Skin epidermis (tissue), 12 donors: ENCODE measurements at regions not wholly inside any gene's neighbourhood (a gene's known extent, or its start where the extent isn't known, plus 50 kb on each side); places are given as distances from the start of the nearest gene placed in this dataset.
A peak's percentile ranks its signal among the peaks of the same experiment; 100 is the strongest.
"Not testable (repeated sequence)": the region's sequence is repeated elsewhere in the genome, so short reads cannot be mapped to it uniquely, and the experiment has no call there.

Experiments used
- H3K27ac ChIP-seq, 21 experiments: fragments of 200-600 bp; sonication (generic) in 11 of 21; one replicate each; pipeline ENCODE4 v1.5.0; 2020; ENCODE audit warnings: mild to moderate bottlenecking in 3 of 21, inconsistent platforms in 2 of 21, moderate library complexity in 2 of 21
- H3K4me3 ChIP-seq, 7 experiments: fragments of 200-600 bp; sonication (generic) in 2 of 7; one replicate each; pipeline ENCODE4 v1.5.0; 2020; ENCODE audit warnings: inconsistent platforms in 2 of 7, mild to moderate bottlenecking in 2 of 7, moderate library complexity in 1 of 7

DNA sequence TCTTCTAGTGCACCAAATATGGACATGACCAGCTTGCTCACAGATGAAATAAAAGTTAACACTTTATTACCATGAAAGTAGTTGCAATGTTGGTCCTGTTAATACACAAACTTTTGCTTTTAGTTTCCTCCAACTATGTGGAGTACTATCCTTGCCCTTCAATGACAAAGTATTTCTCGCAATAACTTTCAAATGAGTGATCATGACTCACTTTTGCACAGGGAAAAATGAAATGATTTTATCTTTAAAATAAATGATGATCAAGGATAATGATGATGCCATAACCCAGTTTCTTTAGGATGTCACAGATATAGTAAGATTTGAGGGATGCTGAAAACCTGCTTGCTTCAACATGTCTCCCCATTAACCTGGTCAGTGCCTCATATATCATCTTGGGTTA, 254.0 kb upstream of the KITLG start:
- Histone ChIP-seq H3K4me3 (no peak overlapping the region), H3K27ac (no peak overlapping the region)

DNA sequence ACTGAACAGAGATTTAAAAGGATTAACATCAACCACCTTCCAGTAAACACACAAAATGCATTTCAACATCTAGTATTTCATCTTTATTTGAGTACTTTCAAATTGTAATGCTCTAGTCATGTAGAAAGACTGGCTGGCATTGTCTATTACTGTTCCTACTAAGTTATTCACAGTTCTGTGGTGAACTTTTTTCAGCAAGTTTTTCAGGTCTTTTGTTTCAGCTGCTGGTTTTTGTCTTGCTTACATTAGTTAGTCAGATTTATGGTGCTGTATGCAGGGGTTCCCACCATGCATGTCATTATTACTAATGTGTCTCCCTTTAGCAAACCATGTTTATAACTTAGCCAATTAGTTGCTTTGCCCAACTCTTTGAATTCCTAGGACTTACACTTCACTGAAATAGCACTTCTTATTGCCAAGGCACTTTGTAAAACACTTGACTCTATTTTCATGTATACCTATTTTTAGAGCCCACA, 253.4 kb upstream of the KITLG start:
- Histone ChIP-seq H3K4me3 (no peak overlapping the region), H3K27ac (no peak overlapping the region)

DNA sequence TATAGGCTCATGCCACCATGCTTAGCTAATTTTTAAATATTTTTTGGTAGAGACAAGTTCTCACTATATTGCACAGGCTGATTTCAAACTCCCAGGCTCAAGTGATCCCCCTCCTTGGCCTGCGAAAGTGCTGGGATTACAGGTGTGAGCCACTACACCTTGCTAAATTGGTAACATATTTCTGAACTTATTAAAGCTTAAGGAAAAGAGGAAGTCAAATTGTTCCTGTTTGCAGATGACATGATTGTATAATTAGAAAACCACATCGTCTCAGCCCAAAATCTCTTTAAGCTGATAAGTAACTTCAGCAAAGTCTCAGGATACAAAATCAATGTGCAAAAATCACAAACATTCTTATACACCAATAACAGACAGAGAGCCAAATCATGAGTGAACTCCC, 248.3 kb upstream of the KITLG start:
- not testable (repeated sequence) for H3K27ac ChIP-seq, H3K4me3 ChIP-seq

- Histone ChIP-seq H3K27ac (no peak overlapping the region), H3K4me3 (no peak overlapping the region)
These were observed 239.7 kb upstream of the KITLG start for GRCh38 chr12:88820012-88820411.

- no peak overlapping the region for H3K4me3 ChIP-seq
- H3K27ac ChIP-seq = no peak overlapping the region
These were observed 235.9 kb upstream of the KITLG start for GRCh38 chr12:88816201-88816600.

DNA sequence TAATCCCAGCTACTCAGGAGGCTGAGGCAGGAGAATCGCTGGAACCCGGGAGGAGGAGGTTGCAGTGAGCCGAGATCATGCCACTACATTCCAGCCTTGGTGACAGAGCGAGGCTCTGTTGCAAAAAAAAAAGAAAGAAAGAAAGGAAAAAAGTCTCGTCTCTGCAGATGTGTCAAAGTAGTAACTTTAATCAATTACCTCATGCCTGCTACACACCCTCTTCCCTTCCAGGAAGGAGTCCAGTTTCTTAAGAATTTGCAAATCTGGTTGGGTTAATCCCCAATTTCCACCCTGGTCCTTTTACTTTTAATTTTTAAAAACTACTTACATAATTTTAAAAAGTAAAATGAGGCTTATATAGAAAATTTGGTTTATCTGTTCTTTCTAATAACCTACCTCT, 234.5 kb upstream of the KITLG start:
- H3K4me3 ChIP-seq = no peak overlapping the region
- H3K27ac ChIP-seq = no peak overlapping the region

DNA sequence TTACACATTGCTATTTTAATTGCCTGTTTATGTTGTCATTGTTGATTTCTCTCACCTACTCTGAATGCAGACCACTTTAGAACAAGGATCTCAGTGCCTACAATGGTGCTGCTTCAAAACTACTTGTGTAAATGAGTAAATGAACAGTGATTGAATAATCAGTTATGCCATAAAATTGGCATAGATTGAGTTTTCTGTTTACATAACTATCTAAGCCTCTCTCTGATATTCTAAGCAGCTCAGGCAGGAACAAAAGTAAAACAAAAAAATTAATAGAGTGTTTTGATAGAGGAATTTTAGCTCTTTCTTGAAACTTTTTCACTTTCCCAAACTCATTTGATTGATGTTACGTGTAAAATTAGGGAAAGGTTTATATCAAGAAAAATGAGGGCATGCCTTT, 232.3 kb upstream of the KITLG start:
- H3K4me3 ChIP-seq = no peak overlapping the region
- no peak overlapping the region for H3K27ac ChIP-seq

DNA sequence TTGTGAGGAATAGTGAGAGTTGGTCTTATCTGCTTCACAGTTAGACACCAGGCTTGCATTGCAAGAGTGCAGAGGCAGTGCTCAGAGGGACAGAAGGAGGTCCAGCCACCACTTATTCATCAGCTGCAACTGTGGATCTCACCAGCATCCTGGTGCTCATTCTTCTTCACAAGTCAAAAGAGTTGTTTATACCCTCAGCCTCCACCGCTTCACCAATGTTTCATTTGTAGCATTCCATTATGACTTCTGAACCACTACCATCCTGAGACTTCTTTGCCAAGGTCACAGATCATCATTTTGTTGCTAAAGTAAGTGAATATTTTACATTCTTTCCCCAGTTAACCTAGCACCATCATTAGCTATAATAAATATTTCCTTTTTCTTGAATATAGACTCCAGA, 230.5 kb upstream of the KITLG start:
- H3K4me3 ChIP-seq = no peak overlapping the region
- H3K27ac ChIP-seq = no peak overlapping the region

DNA sequence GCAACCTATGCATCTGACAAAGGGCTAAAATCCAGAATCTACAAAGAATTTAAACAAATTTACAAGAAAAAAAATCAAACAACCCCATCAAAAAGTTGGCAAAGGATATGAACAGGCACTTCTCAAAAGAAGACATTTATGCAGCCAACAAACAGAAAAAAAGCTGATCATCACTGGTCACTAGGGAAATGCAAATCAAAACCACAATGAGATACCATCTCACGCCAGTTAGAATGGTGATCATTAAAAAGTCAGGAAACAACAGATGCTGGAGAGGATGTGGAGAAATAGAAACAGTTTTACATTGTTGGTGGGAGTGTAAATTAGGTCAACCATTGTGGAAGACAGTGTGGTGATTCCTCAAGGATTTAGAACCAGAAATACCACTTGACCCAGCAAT, 229.6 kb upstream of the KITLG start:
- H3K4me3 ChIP-seq, H3K27ac ChIP-seq: not testable (repeated sequence)

- Histone ChIP-seq H3K4me3 (no peak overlapping the region), H3K27ac (peak overlapping the region in 13 of 21 experiments; percentile 13 to 84 (median 52))
These were observed 225.4 kb upstream of the KITLG start for GRCh38 chr12:88805692-88806091.

DNA sequence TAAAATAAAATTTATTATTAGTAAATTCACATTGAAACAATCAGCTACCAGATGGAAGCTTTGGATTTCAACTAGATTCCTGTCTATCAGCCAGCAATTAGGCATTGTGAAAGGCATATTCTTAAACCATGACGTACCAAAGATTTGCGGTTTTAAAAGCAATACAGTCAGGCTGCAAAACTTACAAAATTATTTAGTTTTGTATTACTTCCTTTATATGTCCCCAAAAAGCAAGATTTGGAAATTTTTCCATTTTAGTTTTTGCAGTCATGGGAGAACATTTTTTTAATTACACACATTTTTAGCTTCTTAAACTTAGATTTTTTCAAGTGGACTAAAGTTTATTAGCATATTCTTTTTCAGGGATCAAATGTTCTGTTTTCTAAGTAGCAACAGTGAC, 225.0 kb upstream of the KITLG start:
- peak overlapping the region in 8 of 21 experiments; percentile 43 to 84 (median 67) for H3K27ac ChIP-seq

DNA sequence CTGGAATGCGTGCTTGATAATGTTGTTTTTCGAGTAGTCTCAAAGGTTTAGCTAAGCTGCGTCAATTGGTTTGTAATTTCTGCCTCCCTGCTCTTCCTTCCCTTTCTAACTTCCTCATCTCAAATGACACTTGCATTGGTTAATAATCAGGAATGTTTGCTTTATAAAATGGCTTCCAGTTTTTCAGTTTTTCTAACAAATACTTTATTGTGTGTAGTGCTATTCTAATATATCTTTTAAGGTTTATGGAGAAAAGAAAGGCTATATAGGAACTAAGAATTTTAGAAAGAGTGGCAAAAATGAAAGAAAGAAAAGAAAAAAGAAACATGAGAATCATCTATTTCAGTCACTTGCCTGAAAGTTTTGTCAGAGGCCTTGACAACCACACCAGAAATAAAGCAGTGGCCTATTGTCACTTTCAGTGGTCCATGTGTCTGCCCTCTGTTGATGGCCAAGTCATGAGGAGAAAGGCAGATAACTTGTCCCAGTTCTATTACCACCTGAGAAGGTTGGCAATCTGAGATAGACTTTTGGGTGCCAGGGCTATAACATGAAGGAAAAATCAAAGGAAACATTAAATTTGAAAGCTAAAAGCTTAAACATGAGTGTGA, 221.9 kb upstream of the KITLG start:
- Histone ChIP-seq H3K4me3 (no peak overlapping the region), H3K27ac (no peak overlapping the region)

More for the DNA sequence above, 225.0 kb upstream of the KITLG start:
- H3K4me3 ChIP-seq = no peak overlapping the region

GRCh38 chr12:88801227-88802095, 221.2 kb upstream of the KITLG start:
- Histone ChIP-seq H3K27ac (no peak overlapping the region), H3K4me3 (no peak overlapping the region)

GRCh38 chr12:88793096-88793495, 212.8 kb upstream of the KITLG start:
- H3K27ac ChIP-seq = no peak overlapping the region

DNA sequence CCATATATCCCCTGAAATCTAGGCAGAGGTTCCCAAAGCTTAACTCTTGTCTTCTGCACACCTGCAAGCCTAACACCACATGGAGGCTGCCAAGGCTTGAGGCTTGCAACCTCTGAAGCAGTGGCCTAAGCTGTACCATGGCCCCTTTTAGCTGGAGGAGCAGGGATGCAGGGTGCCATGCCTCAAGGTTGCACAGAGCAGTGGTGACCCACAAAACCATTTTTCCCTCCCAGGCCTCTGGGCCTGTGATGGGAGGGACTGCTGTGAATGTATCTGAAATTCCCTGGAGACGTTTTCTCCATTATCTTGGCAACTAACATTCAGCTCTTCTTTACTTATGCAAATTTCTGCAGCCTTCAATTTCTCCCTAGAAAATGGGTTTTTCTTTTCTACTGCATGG, 210.0 kb upstream of the KITLG start:
- no peak overlapping the region for H3K4me3 ChIP-seq

More at GRCh38 chr12:88793096-88793495, 212.8 kb upstream of the KITLG start:
- no peak overlapping the region for H3K4me3 ChIP-seq

DNA sequence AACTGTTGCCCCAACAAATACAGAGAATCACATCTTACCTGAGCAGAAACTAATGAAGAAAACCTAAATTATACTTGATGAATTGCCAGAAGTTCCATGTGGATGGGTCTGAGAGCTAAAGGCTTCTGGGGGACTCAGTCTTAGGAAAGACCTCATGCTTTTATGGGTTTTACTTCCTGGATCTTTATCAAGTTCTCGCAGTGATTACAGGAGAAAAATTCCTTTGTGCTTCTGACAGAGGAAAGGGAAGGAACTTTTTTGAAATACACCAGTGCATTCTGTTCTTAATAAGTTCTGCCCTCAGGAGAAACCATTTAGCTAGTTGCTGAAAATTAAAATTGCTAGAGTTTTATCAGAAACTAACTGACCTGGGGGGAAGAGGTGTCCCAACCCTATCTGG, 203.9 kb upstream of the KITLG start:
- no peak overlapping the region for H3K4me3 ChIP-seq
- H3K27ac ChIP-seq = no peak overlapping the region

More for the DNA sequence above, 210.0 kb upstream of the KITLG start:
- no peak overlapping the region for H3K27ac ChIP-seq

GRCh38 chr12:88782351-88782750, 202.1 kb upstream of the KITLG start:
- Histone ChIP-seq H3K27ac (peak overlapping the region in 3 of 21 experiments; percentile 2 to 65 (median 39)), H3K4me3 (no peak overlapping the region)

DNA sequence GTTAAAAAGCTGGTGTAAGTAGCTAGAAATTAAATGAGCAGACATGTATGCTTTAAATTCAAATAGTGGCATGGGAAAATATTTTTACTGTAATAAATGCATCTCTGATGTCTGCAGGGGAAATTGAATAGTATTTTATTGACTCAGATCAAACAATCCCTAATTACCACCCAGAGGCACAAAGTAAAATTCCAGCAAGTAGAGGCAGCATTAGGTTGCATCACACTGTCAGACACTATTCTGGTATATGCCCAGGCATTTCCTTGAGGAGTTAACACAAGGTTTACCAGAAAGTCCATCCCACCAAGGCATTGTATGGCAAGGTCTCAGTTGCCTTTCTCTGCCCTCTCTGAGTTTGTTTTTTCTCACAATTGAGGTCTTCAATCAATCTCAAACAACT, 201.6 kb upstream of the KITLG start:
- peak overlapping the region in 2 of 21 experiments; percentile 39 to 65 for H3K27ac ChIP-seq

DNA sequence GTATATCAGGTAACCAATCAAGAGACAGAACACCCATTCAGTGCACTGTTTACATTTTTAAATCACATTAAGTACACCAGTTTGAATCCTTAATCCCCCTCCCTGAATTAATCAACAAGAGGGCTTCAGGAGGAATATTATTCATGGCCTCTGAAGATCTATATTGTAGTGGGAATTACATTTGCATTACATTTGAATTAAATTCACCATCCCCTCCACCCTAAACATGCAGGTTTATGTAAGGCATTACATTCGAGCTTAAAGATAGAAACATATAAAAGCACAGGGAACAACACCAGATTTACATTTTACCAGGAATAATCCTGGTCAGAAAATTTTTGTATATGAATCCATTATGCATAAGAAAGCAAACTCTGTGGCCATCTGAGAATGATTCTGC, 197.8 kb upstream of the KITLG start:
- no peak overlapping the region for H3K27ac ChIP-seq
- no peak overlapping the region for H3K4me3 ChIP-seq

More for the DNA sequence above, 201.6 kb upstream of the KITLG start:
- no peak overlapping the region for H3K4me3 ChIP-seq

GRCh38 chr12:88775742-88776151, 195.5 kb upstream of the KITLG start:
- H3K4me3 ChIP-seq = no peak overlapping the region
- no peak overlapping the region for H3K27ac ChIP-seq

DNA sequence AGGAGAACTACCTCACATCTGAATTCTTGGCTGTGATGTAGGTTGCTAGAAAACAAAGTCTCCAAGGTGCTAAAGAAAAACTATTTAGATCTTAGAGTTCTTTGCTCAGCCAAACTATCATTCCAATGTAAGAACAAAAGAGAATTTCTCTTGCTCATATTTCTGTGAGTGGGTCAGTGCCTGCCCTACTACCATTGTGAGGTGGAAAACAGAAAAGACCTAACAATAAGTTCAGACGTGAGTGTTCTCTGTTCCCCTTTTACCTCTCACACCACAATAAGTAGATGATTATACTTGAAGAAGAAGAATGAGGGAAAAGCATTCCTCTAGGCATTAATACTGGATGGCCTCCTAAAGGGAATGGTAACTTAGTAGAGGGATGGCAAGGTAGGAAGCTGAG, 187.4 kb upstream of the KITLG start:
- Histone ChIP-seq H3K4me3 (no peak overlapping the region), H3K27ac (no peak overlapping the region)
